SU-DHL-6 (cell line): ENCODE measurements at regions not wholly inside any gene's neighbourhood (a gene's known extent, or its start where the extent isn't known, plus 50 kb on each side); places are given as distances from the start of the nearest gene placed in this dataset.
"Not testable (repeated sequence)": the region's sequence is repeated elsewhere in the genome, so short reads cannot be mapped to it uniquely, and the experiment has no call there.

Source experiments
- H2AFZ ChIP-seq: fragments of 200-600 bp; sonication (generic); 2 replicates; pipeline ENCODE4 v1.6.1; 2014; ENCODE audit warnings: low read depth, mild to moderate bottlenecking, moderate library complexity, mixed read lengths, antibody characterized with exemption, low read length; ENCODE audit not compliant: severe bottlenecking
- H3F3A ChIP-seq: fragments of 200-600 bp; shearing (Covaris generic); 2 replicates; pipeline ENCODE4 v1.6.0; 2016; ENCODE audit warnings: antibody characterized with exemption, mild to moderate bottlenecking; ENCODE audit not compliant: insufficient read depth
- H3K27ac ChIP-seq: fragments of 200-600 bp; sonication (generic); 2 replicates; pipeline ENCODE4 v1.5.1; 2016; ENCODE audit warnings: low read depth, mild to moderate bottlenecking, low read length, moderate library complexity, mixed read lengths
- H3K27me3 ChIP-seq: fragments of 200-600 bp; sonication (generic), shearing (Covaris generic); 2 replicates; pipeline ENCODE4 v1.6.0; 2014; ENCODE audit warnings: mild to moderate bottlenecking, low read length
- H3K36me3 ChIP-seq: fragments of 200-600 bp; sonication (generic); 2 replicates; pipeline ENCODE4 v1.6.1; 2014; ENCODE audit warnings: mild to moderate bottlenecking, low read length, mixed read lengths
- H3K4me2 ChIP-seq: fragments of 300-600, 200-600 bp; shearing (Covaris generic), sonication (generic); 2 replicates; pipeline ENCODE4 v1.6.0; 2014; ENCODE audit warnings: low read length, low read depth, mild to moderate bottlenecking; ENCODE audit not compliant: poor library complexity, severe bottlenecking
- H3K4me3 ChIP-seq: fragments of 200-600 bp; sonication (generic); 2 replicates; pipeline ENCODE4 v1.5.1; 2014; ENCODE audit warnings: antibody characterized with exemption, low read length, mild to moderate bottlenecking, mixed read lengths; ENCODE audit not compliant: insufficient read depth, poor library complexity, severe bottlenecking
- H3K79me2 ChIP-seq: fragments of 200-600 bp; sonication (generic); 2 replicates; pipeline ENCODE4 v1.6.1; 2014; ENCODE audit warnings: mild to moderate bottlenecking, low read length, moderate library complexity; ENCODE audit not compliant: insufficient read depth
- H3K9ac ChIP-seq: fragments of 200-600 bp; sonication (generic); 2 replicates; pipeline ENCODE4 v1.7.0; 2014; ENCODE audit warnings: mild to moderate bottlenecking, low read length
- H3K9me2 ChIP-seq: fragments of 200-600 bp; sonication (generic); replicated peaks from 2 replicates; pipeline ENCODE4 v1.6.1; 2014; ENCODE audit warnings: low read length; ENCODE audit not compliant: insufficient read depth
- H3K9me3 ChIP-seq: fragments of 200-600 bp; sonication (generic); 2 replicates; pipeline ENCODE4 v1.6.1; 2014; ENCODE audit warnings: low read length, mixed read lengths; ENCODE audit not compliant: insufficient read depth
- H4K20me1 ChIP-seq: fragments of 200-600 bp; sonication (generic); 2 replicates; pipeline ENCODE4 v1.6.1; 2014; ENCODE audit warnings: low read depth, mild to moderate bottlenecking, antibody characterized with exemption, low read length, moderate library complexity, mixed read lengths
- EZH2phosphoT487 ChIP-seq: fragments of 200-600 bp; sonication (generic), shearing (Covaris generic); conservative IDR thresholded peaks from 2 replicates; pipeline ENCODE4 v1.6.1; 2018; ENCODE audit warnings: mild to moderate bottlenecking, antibody characterized with exemption, low read length, moderate library complexity, mixed read lengths
- TF ChIP-seq, protein P1 (sequence below): fragments of 200-600 bp; sonication (generic); IDR thresholded peaks from one replicate; pipeline ENCODE4 v1.5.1; 2017; ENCODE audit warnings: antibody characterized with exemption, mild to moderate bottlenecking, low read length, moderate library complexity; ENCODE audit not compliant: insufficient read depth, poor library complexity, severe bottlenecking

DNA sequence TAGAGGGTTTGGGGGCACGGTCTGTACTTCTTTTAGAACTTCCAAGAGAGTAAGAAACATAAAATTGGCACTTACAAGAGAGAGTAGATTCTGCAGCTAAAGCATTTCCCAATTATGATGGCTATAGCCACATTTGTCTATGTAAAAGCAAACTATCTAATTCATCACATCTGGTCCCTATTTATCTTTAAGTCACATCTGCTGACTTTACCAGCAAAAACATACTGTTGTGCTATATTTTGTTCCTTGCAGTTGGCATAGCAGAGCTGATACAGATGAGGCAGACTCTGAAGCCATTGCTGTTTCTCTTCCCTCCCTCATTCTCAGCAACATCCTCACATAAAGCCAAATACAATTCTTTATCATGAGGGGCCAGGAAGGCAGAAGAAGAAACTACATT lies 1533.5 kb upstream of the RAG2 start:
- H3K27me3 ChIP-seq: no peaks in the 10 kb centered on the region
- H3K4me2 ChIP-seq: no peak overlapping the region
- H3F3A ChIP-seq: no peaks in the 10 kb centered on the region
- no peaks in the 10 kb centered on the region for H4K20me1 ChIP-seq
- no peaks in the 10 kb centered on the region for H3K36me3 ChIP-seq
- H3K4me3 ChIP-seq: no peak overlapping the region
- H3K79me2 ChIP-seq: no peaks in the 10 kb centered on the region
- no peak overlapping the region for H3K27ac ChIP-seq
- H2AFZ ChIP-seq: no peak overlapping the region
- 0 out of 2 replicates have a peak, but pooled peaks cover 1% of the 10 kb centered on the region for H3K9me3 ChIP-seq
- TF ChIP-seq EZH2phosphoT487: no peak
- TF ChIP-seq, protein P1, sequence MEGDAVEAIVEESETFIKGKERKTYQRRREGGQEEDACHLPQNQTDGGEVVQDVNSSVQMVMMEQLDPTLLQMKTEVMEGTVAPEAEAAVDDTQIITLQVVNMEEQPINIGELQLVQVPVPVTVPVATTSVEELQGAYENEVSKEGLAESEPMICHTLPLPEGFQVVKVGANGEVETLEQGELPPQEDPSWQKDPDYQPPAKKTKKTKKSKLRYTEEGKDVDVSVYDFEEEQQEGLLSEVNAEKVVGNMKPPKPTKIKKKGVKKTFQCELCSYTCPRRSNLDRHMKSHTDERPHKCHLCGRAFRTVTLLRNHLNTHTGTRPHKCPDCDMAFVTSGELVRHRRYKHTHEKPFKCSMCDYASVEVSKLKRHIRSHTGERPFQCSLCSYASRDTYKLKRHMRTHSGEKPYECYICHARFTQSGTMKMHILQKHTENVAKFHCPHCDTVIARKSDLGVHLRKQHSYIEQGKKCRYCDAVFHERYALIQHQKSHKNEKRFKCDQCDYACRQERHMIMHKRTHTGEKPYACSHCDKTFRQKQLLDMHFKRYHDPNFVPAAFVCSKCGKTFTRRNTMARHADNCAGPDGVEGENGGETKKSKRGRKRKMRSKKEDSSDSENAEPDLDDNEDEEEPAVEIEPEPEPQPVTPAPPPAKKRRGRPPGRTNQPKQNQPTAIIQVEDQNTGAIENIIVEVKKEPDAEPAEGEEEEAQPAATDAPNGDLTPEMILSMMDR: no peak
- H3K9ac ChIP-seq: no peak overlapping the region
- H3K9me2 ChIP-seq: no peaks in the 10 kb centered on the region

DNA sequence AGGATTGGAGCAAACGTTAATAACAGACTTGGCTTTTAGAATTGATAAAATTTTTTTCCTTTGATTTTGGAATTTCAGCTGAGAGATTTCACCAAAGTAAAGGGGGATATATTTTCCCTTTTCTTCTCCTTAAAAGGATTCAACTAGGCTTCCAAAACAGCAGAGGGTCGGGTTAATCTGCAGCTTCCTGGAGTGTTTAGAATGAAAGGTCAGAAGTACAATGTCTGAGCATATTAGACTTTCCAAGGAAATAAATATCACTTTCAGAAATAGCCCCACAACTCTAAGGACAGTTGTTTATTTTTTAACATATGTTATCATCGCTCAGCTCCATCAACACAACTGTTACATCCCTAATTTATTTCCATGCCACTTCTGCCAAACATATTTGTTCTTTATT lies 1532.9 kb upstream of the RAG2 start:
- no peak overlapping the region for H3K27ac ChIP-seq
- no peak overlapping the region for H3K4me2 ChIP-seq
- H3K9me3 ChIP-seq: no peaks in the 10 kb centered on the region
- no peaks in the 10 kb centered on the region for H3K79me2 ChIP-seq
- H3K27me3 ChIP-seq: no peaks in the 10 kb centered on the region
- no peaks in the 10 kb centered on the region for H3K36me3 ChIP-seq
- no peak overlapping the region for H3K4me3 ChIP-seq
- H2AFZ ChIP-seq: no peak overlapping the region
- no peak for TF ChIP-seq EZH2phosphoT487
- TF ChIP-seq, protein P1: no peak
- no peaks in the 10 kb centered on the region for H4K20me1 ChIP-seq
- no peaks in the 10 kb centered on the region for H3K9me2 ChIP-seq
- no peaks in the 10 kb centered on the region for H3F3A ChIP-seq
- no peak overlapping the region for H3K9ac ChIP-seq

DNA sequence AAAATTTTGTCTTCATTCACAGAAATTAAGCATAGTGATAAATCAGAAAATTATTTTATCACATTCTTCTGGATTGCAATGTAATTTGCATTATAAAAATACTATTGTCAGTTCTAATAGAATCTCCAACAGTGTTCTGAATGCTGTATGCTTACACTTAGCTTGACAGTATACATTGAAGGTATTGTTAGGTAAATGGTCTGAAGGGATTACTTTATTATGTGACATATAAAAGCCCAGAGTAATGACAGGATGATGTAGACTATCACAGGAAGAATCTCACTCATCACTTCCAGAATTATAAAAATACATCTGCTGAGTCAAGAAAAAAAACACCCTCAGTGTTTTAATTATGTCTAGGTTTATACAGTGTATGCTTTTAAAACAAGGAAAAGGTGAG lies 1532.5 kb upstream of the RAG2 start:
- TF ChIP-seq, protein P1: no peak
- TF ChIP-seq EZH2phosphoT487: no peak
- H2AFZ ChIP-seq: no peak overlapping the region

DNA sequence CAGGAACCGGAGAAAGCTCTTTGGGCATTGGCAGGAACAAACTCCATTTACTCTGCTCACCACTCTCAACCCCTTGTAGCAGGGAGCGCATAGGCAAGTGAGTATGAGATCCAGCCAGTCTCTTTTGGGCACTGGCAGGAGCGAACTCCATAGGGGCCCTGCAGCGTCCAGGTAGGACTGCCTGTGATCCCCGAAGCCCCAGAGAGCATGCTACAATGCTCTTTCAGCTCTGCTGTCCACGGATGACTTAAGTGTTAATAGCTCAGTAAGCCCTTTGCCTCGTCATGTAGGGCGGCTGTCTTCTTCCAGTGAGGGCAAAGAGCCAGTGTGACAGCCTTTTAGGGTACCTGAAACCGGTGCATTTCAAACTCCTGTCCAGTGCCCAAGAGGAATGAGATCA lies 1525.6 kb upstream of the RAG2 start:
- H3K4me3 ChIP-seq: no peak overlapping the region
- H3K9ac ChIP-seq: no peak overlapping the region
- H3K36me3 ChIP-seq: no peaks in the 10 kb centered on the region
- no peaks in the 10 kb centered on the region for H3K9me2 ChIP-seq
- no peaks in the 10 kb centered on the region for H3K79me2 ChIP-seq
- TF ChIP-seq, protein P1: no peak
- TF ChIP-seq EZH2phosphoT487: no peak
- no peaks in the 10 kb centered on the region for H4K20me1 ChIP-seq
- no peaks in the 10 kb centered on the region for H3K27me3 ChIP-seq
- H3K27ac ChIP-seq: no peak overlapping the region
- H2AFZ ChIP-seq: no peak overlapping the region
- no peak overlapping the region for H3K4me2 ChIP-seq
- H3F3A ChIP-seq: no peaks in the 10 kb centered on the region
- H3K9me3 ChIP-seq: no peaks in the 10 kb centered on the region

More for the DNA sequence above, 1532.5 kb upstream of the RAG2 start:
- Histone ChIP-seq H3K36me3 (no peaks in the 10 kb centered on the region), H3K4me2 (no peak overlapping the region), H4K20me1 (no peaks in the 10 kb centered on the region), H3K79me2 (no peaks in the 10 kb centered on the region), H3K27ac (no peak overlapping the region), H3K4me3 (no peak overlapping the region), H3K9me2 (no peaks in the 10 kb centered on the region), H3K9ac (no peak overlapping the region), H3F3A (no peaks in the 10 kb centered on the region), H3K9me3 (no peaks in the 10 kb centered on the region), H3K27me3 (no peaks in the 10 kb centered on the region)

DNA sequence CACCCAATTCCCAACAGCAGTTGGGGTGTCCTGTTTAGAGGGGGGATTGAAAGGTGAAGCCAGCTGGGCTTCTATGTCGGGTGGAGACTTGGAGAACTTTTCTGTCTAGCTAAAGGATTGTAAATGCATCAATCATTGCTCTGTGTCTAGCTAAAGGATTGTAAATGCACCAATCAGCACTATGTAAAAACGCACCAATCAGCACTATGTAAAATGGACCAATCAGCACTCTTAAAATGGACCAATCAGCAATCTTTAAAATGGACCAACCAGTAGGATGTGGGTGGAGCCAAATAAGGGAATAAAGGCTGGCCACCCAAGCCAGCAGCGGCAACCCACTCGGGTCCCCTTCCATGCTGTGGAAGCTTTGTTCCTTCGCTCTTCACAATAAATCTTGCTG lies 1518.6 kb upstream of the RAG2 start:
- not testable (repeated sequence) for H3K9me2 ChIP-seq, H4K20me1 ChIP-seq, H3K79me2 ChIP-seq, H2AFZ ChIP-seq, H3K9ac ChIP-seq, H3K9me3 ChIP-seq, H3K27me3 ChIP-seq, H3F3A ChIP-seq, H3K4me2 ChIP-seq, H3K27ac ChIP-seq, H3K4me3 ChIP-seq, H3K36me3 ChIP-seq
